HL-60/S4 treated with retinoic acid at 250 ng/mL for 4 days and 3 days (cell line): ENCODE measurements at regions not wholly inside any gene's neighbourhood (a gene's known extent, or its start where the extent isn't known, plus 50 kb on each side); places are given as distances from the start of the nearest gene placed in this dataset.

ENCODE experiments used
- in situ Hi-C: fragments of 300-500 bp; cut with MboI; formaldehyde crosslinking; loops from 2 replicates; pipeline ENCODE4 v1.7.0; 2022; ENCODE audit warnings: low sequenced_read_pairs

- in situ Hi-C loops = loop anchor here (25.0 kb wide), 1 partner anchor 1294 kb away; no protein-coding TSS in a partner anchor
Observed at GRCh38 chr12:30805959-30806358, 51.2 kb upstream of the CAPRIN2 start.
